Fibroblast of villous mesenchyme (primary cell): ENCODE measurements at regions not wholly inside any gene's neighbourhood (a gene's known extent, or its start where the extent isn't known, plus 50 kb on each side); places are given as distances from the start of the nearest gene placed in this dataset.
"Not testable (repeated sequence)": the region's sequence is repeated elsewhere in the genome, so short reads cannot be mapped to it uniquely, and the experiment has no call there.

ENCODE experiments used
- DNase-seq: peaks from one replicate; pipeline ENCODE4 v3.0.0-alpha.2; 2010; ENCODE audit warnings: low read depth
- H3K4me3 ChIP-seq: 2 replicates; pipeline ENCODE4 v1.5.1; 2011; ENCODE audit warnings: low read depth, mild to moderate bottlenecking, low read length
- CTCF ChIP-seq: IDR thresholded peaks from 2 replicates; pipeline ENCODE4 v1.5.1; 2012; ENCODE audit warnings: low read depth, mild to moderate bottlenecking, low read length; ENCODE audit not compliant: insufficient read depth

GRCh38 chr3:102038477-102039142, 189.3 kb downstream of the NFKBIZ start:
- no peak overlapping the region for H3K4me3 ChIP-seq
- DNase-seq = no peak
- TF ChIP-seq CTCF = no peak

- DNase-seq = not testable (repeated sequence)
Measured at GRCh38 chr3:102040144-102040543, 190.8 kb downstream of the NFKBIZ start.

GRCh38 chr3:102053375-102053989, 204.2 kb downstream of the NFKBIZ start:
- H3K4me3 ChIP-seq = no peak overlapping the region
- TF ChIP-seq CTCF = no peak
- peak; percentile 20 for DNase-seq

More at GRCh38 chr3:102040144-102040543, 190.8 kb downstream of the NFKBIZ start:
- not testable (repeated sequence) for H3K4me3 ChIP-seq

- no peak for DNase-seq
- TF ChIP-seq CTCF = no peak
- no peak overlapping the region for H3K4me3 ChIP-seq
Measured at GRCh38 chr3:102054543-102055080, 205.3 kb downstream of the NFKBIZ start.

- TF ChIP-seq CTCF = no peak
- DNase-seq = no peak
- H3K4me3 ChIP-seq = no peak overlapping the region
Measured at GRCh38 chr3:102057781-102058421, 208.6 kb downstream of the NFKBIZ start.

GRCh38 chr3:102059145-102059943, 210.0 kb downstream of the NFKBIZ start:
- DNase-seq = no peak
- no peak overlapping the region for H3K4me3 ChIP-seq
- TF ChIP-seq CTCF = no peak

- no peak for DNase-seq
- no peak for TF ChIP-seq CTCF
- H3K4me3 ChIP-seq = no peak overlapping the region
Measured at GRCh38 chr3:102060814-102061213, 211.5 kb downstream of the NFKBIZ start.
